HEK293T (cell line): ENCODE measurements at regions not wholly inside any gene's neighbourhood (a gene's known extent, or its start where the extent isn't known, plus 50 kb on each side); places are given as distances from the start of the nearest gene placed in this dataset.

Experiments
- ARNT ChIP-seq: fragments of 450-650 bp; IDR thresholded peaks from 2 replicates; pipeline ENCODE4 v1.6.1; 2017; ENCODE audit warnings: mild to moderate bottlenecking
- BHLHE40 ChIP-seq: fragments of 450-650 bp; IDR thresholded peaks from 2 replicates; pipeline ENCODE4 v1.6.1; 2016; ENCODE audit warnings: mild to moderate bottlenecking, moderate library complexity, borderline replicate concordance
- FOXA1 ChIP-seq: fragments of 450-650 bp; IDR thresholded peaks from 2 replicates; pipeline ENCODE4 v1.6.1; 2016; ENCODE audit warnings: mild to moderate bottlenecking
- FOXK2 ChIP-seq: fragments of 450-650 bp; IDR thresholded peaks from 2 replicates; pipeline ENCODE4 v1.6.1; 2016; ENCODE audit warnings: mild to moderate bottlenecking
- L3MBTL2 ChIP-seq: fragments of 450-650 bp; conservative IDR thresholded peaks from 2 replicates; pipeline ENCODE4 v1.6.1; 2016; ENCODE audit warnings: mild to moderate bottlenecking
- SP1 ChIP-seq: fragments of 450-650 bp; IDR thresholded peaks from 2 replicates; pipeline ENCODE4 v1.6.1; 2017
- SUZ12 ChIP-seq: fragments of 450-650 bp; IDR thresholded peaks from 2 replicates; pipeline ENCODE4 v1.6.1; 2016; ENCODE audit warnings: mild to moderate bottlenecking
- TARDBP ChIP-seq: fragments of 450-650 bp; IDR thresholded peaks from 2 replicates; pipeline ENCODE4 v1.6.1; 2016

- TF ChIP-seq ARNT, result no peak
- TF ChIP-seq BHLHE40, result no peak
- no peak for TF ChIP-seq FOXK2
- TF ChIP-seq SUZ12, result no peak
- no peak for TF ChIP-seq SP1
- TF ChIP-seq TARDBP, result no peak
- TF ChIP-seq L3MBTL2, result no peak
- no peak for TF ChIP-seq FOXA1
Observed at GRCh38 chr3:193841581-193841980, 248.6 kb downstream of the OPA1 start.
